ENCODE measurements at regions not wholly inside any gene's neighbourhood (a gene's known extent, or its start where the extent isn't known, plus 50 kb on each side); places are given as distances from the start of the nearest gene placed in this dataset.

GRCh38 chr13:66040506-66040905 lies 1189.6 kb downstream of the PCDH9 start:
- TF ChIP-seq CTCF (IDR thresholded peaks at IDR 0.05) (no peak), POLR2A (IDR thresholded peaks at IDR 0.05) (no peak)
